HEK293T (cell line): ENCODE measurements at regions not wholly inside any gene's neighbourhood (a gene's known extent, or its start where the extent isn't known, plus 50 kb on each side); places are given as distances from the start of the nearest gene placed in this dataset.

ENCODE experiments used
- CTCF ChIA-PET: fragments of 350-600 bp; formaldehyde crosslinking; extraction: SDS; loops from one replicate; lab custom pipeline; 2021; ENCODE audit warnings: antibody characterized with exemption, inconsistent platforms; lab: Yijun Ruan, JAX
- POLR2A ChIA-PET: fragments of 350-600 bp; formaldehyde crosslinking; extraction: SDS; loops from one replicate; lab custom pipeline; 2020; ENCODE audit warnings: antibody characterized with exemption, inconsistent platforms; lab: Yijun Ruan, JAX
- DNase-seq: peaks from one replicate; pipeline ENCODE4 v3.0.0; 2012; ENCODE audit warnings: mixed read lengths; ENCODE audit errors: extremely low spot score
- ARNT ChIP-seq: fragments of 450-650 bp; IDR thresholded peaks from 2 replicates; pipeline ENCODE4 v1.6.1; 2017; ENCODE audit warnings: mild to moderate bottlenecking
- BHLHE40 ChIP-seq: fragments of 450-650 bp; IDR thresholded peaks from 2 replicates; pipeline ENCODE4 v1.6.1; 2016; ENCODE audit warnings: mild to moderate bottlenecking, moderate library complexity, borderline replicate concordance
- CTBP1 ChIP-seq: fragments of 450-650 bp; IDR thresholded peaks from 2 replicates; pipeline ENCODE4 v1.6.1; 2016; ENCODE audit warnings: borderline replicate concordance
- ELF4 ChIP-seq: fragments of 450-650 bp; IDR thresholded peaks from 2 replicates; pipeline ENCODE4 v1.6.1; 2017; ENCODE audit warnings: antibody characterized with exemption
- FOXA1 ChIP-seq: fragments of 450-650 bp; IDR thresholded peaks from 2 replicates; pipeline ENCODE4 v1.6.1; 2016; ENCODE audit warnings: mild to moderate bottlenecking
- FOXK2 ChIP-seq: fragments of 450-650 bp; IDR thresholded peaks from 2 replicates; pipeline ENCODE4 v1.6.1; 2016; ENCODE audit warnings: mild to moderate bottlenecking
- FOXM1 ChIP-seq: fragments of 450-650 bp; IDR thresholded peaks from 2 replicates; pipeline ENCODE4 v1.6.1; 2017; ENCODE audit warnings: mild to moderate bottlenecking, borderline replicate concordance
- HDGF ChIP-seq: fragments of 450-650 bp; IDR thresholded peaks from 2 replicates; pipeline ENCODE4 v1.6.1; 2017; ENCODE audit warnings: antibody characterized with exemption, borderline replicate concordance
- L3MBTL2 ChIP-seq: fragments of 450-650 bp; conservative IDR thresholded peaks from 2 replicates; pipeline ENCODE4 v1.6.1; 2016; ENCODE audit warnings: mild to moderate bottlenecking
- LEF1 ChIP-seq: fragments of 450-650 bp; IDR thresholded peaks from 2 replicates; pipeline ENCODE4 v1.6.1; 2017; ENCODE audit warnings: mild to moderate bottlenecking, borderline replicate concordance
- NFRKB ChIP-seq: fragments of 450-650 bp; IDR thresholded peaks from 2 replicates; pipeline ENCODE4 v1.6.1; 2016; ENCODE audit warnings: mild to moderate bottlenecking, moderate library complexity
- SP1 ChIP-seq: fragments of 450-650 bp; IDR thresholded peaks from 2 replicates; pipeline ENCODE4 v1.6.1; 2017
- SUZ12 ChIP-seq: fragments of 450-650 bp; IDR thresholded peaks from 2 replicates; pipeline ENCODE4 v1.6.1; 2016; ENCODE audit warnings: mild to moderate bottlenecking
- TARDBP ChIP-seq: fragments of 450-650 bp; IDR thresholded peaks from 2 replicates; pipeline ENCODE4 v1.6.1; 2016
- ZNF384 ChIP-seq: fragments of 450-650 bp; IDR thresholded peaks from 2 replicates; pipeline ENCODE4 v1.6.1; 2016
- TF ChIP-seq, protein P1 (sequence below): fragments of 450-650 bp; IDR thresholded peaks from 2 replicates; pipeline ENCODE4 v1.6.1; 2016

DNA sequence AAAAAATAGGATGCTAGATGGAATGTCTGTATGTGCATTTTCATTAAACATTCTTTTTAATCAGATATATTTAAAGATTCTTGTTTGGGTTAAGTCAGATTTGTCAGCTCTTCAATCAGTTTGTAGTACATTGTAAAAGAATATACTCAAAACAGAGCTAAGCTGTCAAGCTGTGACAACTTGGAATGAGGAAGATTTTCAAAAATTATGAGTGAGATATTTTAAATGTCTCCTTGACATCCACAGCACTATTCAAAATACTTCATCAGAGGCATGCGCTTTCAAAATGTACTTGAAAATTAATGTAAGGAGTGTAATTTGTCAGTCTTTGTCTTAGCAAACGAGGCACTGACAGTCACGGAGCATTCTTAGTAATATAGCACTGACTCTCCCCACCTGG is 182.0 kb downstream of the MAT2B start:
- ChIA-PET POLR2A (no interaction called here), CTCF (no interaction called here)
- DNase-seq = no peak
- TF ChIP-seq FOXA1 (no peak), SUZ12 (no peak), ELF4 (no peak), TARDBP (no peak), FOXM1 (no peak), HDGF (no peak), NFRKB (no peak), CTBP1 (no peak), ZNF384 (no peak), FOXK2 (no peak), SP1 (no peak), L3MBTL2 (no peak), ARNT (no peak)
- TF ChIP-seq, protein P1, sequence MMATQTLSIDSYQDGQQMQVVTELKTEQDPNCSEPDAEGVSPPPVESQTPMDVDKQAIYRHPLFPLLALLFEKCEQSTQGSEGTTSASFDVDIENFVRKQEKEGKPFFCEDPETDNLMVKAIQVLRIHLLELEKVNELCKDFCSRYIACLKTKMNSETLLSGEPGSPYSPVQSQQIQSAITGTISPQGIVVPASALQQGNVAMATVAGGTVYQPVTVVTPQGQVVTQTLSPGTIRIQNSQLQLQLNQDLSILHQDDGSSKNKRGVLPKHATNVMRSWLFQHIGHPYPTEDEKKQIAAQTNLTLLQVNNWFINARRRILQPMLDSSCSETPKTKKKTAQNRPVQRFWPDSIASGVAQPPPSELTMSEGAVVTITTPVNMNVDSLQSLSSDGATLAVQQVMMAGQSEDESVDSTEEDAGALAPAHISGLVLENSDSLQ = no peak

GRCh38 chr5:163692091-163692490 is 186.7 kb downstream of the MAT2B start:
- DNase-seq = no peak
- ChIA-PET POLR2A (no interaction called here), CTCF (interaction anchor here (1.5 kb wide), 1 partner anchor 812 kb away, joined by 4 read pairs; no protein-coding TSS in a partner anchor)
- no peak for TF ChIP-seq ZNF384
- TF ChIP-seq LEF1 = no peak
- TF ChIP-seq ELF4 = no peak
- TF ChIP-seq BHLHE40 = no peak
- no peak for TF ChIP-seq CTBP1

GRCh38 chr5:163695830-163696578 is 190.6 kb downstream of the MAT2B start:
- DNase-seq = peak; percentile 61
- no peak for TF ChIP-seq NFRKB
- TF ChIP-seq ELF4 = no peak
- no peak for TF ChIP-seq SP1
- TF ChIP-seq FOXM1 = no peak
- no peak for TF ChIP-seq LEF1
- no peak for TF ChIP-seq ZNF384
- TF ChIP-seq FOXK2 = no peak
- TF ChIP-seq ARNT = no peak
- no peak for TF ChIP-seq HDGF
- no peak for TF ChIP-seq BHLHE40
- TF ChIP-seq TARDBP = no peak
- CTCF ChIA-PET = interaction anchor here (1.6 kb wide), 1 partner anchor 808 kb away, joined by 3 read pairs; no protein-coding TSS in a partner anchor
- POLR2A ChIA-PET = no interaction called here

DNA sequence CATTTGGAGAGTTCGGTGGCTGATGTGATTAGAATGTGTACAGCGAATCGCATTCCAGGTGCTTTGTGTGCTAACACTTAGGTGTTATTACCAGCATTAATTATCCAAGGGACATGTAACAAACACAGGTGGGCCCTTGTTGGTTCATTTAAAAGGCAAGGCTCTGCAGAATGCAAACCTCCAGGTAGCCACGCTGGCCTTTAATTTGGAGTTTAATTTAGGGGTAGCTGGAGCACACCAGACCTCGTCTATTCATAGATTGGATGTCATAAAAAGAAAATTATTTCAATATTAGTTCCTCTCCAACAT is 191.1 kb downstream of the MAT2B start:
- TF ChIP-seq BHLHE40 (no peak), NFRKB (no peak), CTBP1 (no peak), L3MBTL2 (no peak)
- ChIA-PET CTCF (interaction anchor here (1.6 kb wide), 1 partner anchor 808 kb away, joined by 3 read pairs; no protein-coding TSS in a partner anchor), POLR2A (no interaction called here)
- DNase-seq = no peak

DNA sequence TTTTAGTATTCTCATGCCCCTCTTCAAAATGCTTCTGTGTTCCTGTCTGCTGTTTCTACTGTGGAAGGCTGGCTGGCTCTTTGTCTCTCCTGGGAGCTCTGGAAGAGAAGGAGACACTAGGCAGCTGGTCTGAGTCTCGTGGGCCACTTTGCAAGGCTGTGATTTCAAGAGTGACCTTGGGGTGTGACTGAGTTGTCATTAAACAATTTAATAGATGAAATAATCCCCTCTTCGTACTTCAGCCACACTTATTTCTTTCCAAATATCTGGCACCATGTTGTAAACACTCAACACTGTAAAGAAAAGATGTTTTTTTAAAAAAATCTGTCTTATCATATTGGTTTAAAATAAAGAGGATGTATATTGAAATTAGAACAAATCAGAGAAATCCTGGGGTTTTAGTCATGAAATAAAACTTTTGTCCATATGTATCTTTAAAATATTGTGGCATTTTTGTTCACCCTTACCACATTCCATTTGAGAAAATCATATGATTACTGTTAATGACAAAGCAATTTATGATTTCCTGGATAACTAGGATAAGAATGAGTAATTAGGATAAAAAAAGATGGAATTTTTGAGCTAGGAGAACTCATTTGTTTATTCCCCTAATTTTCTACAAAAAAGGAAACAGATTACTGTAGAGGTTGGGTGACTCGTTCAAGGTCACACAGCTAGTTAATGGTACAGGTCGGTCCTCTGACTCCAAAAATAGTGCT is 200.8 kb downstream of the MAT2B start:
- TF ChIP-seq TARDBP (no peak), CTBP1 (no peak), ELF4 (no peak), SP1 (no peak), NFRKB (no peak), FOXM1 (no peak), LEF1 (no peak), HDGF (no peak), BHLHE40 (no peak), L3MBTL2 (no peak), ARNT (no peak), FOXA1 (no peak), ZNF384 (no peak), SUZ12 (no peak)
- TF ChIP-seq, protein P1 = no peak
- ChIA-PET POLR2A (no interaction called here), CTCF (no interaction called here)
- no peak for DNase-seq

DNA sequence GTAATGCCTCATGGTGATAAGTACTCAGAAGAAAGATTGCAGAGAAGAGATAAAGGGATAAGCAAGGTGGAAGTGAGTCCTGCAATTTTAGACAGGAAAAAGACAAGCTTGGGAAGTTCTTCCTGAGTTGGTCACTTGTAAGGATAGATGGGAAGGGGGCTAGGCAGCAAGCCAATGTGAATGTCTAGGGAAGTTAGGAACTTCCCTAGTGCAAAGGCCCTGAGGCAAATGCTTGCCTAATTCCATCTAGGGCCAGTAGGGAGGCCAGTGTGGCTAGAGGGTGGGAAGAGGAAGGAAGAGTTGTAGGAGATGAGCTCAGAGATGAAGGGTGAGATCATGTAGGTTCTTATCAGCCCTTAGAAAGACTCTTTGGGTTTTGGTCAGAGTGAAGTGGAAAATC is 206.6 kb downstream of the MAT2B start:
- ChIA-PET POLR2A (no interaction called here), CTCF (no interaction called here)
- no peak for DNase-seq
- TF ChIP-seq HDGF (no peak), TARDBP (no peak), BHLHE40 (no peak), NFRKB (no peak), L3MBTL2 (no peak), ZNF384 (no peak), SUZ12 (no peak), CTBP1 (no peak), FOXK2 (no peak), LEF1 (no peak)
